Tibial nerve (tissue), 4 donors: ENCODE measurements at regions not wholly inside any gene's neighbourhood (a gene's known extent, or its start where the extent isn't known, plus 50 kb on each side); places are given as distances from the start of the nearest gene placed in this dataset.

Experiments used
- DNase-seq, 2 donors: peaks; one replicate each; pipeline ENCODE4 v3.0.0-alpha.2; 2019; ENCODE audit warnings: low spot score in 2 of 2
- H3K27ac ChIP-seq, 4 donors: fragments of 200-600 bp; sonication (generic) in 3 of 4; one replicate each; pipeline ENCODE4 v1.5.1; 2017 to 2019; ENCODE audit warnings: mild to moderate bottlenecking in 1 of 4
- H3K27me3 ChIP-seq, 2 donors: fragments of 200-600 bp; sonication (generic) in 1 of 2; one replicate each; pipeline versions ENCODE4 v1.5.1 to v1.6.0; 2017 to 2019
- H3K36me3 ChIP-seq, 3 donors: fragments of 200-600 bp; sonication (generic); one replicate each; pipeline ENCODE4 v1.5.1; 2018 to 2019
- H3K4me1 ChIP-seq, 4 donors: fragments of 200-600 bp; sonication (generic) in 3 of 4; one replicate each; pipeline ENCODE4 v1.5.1; 2017 to 2019
- H3K4me3 ChIP-seq, 4 donors: fragments of 200-600 bp; sonication (generic) in 3 of 4; one replicate each; pipeline ENCODE4 v1.5.1; 2017 to 2019; ENCODE audit warnings: mild to moderate bottlenecking in 1 of 4, moderate library complexity in 1 of 4
- H3K9me3 ChIP-seq, 4 donors: fragments of 200-600 bp; sonication (generic) in 3 of 4; one replicate each; pipeline ENCODE4 v1.5.1; 2017 to 2019
- EP300 ChIP-seq, 2 donors: sonication (generic); formaldehyde crosslinking; IDR thresholded peaks; one replicate each; pipeline ENCODE4 v1.6.1; 2017; ENCODE audit warnings: antibody characterized with exemption in 2 of 2, mild to moderate bottlenecking in 1 of 2
- POLR2A ChIP-seq, 2 donors: fragments of 450-650 bp; IDR thresholded peaks; one replicate each; pipeline ENCODE4 v1.6.1; 2017; ENCODE audit warnings: antibody characterized with exemption in 2 of 2, mild to moderate bottlenecking in 2 of 2, moderate library complexity in 2 of 2
- WGBS, 2 donors: methylation state at CpG; one replicate each; pipeline ENCODE4 v1.1.5; 2018; 5-methylcytosine and 5-hydroxymethylcytosine counted together
- TF ChIP-seq, protein P1 (sequence below), 5 experiments: fragments of 200-600 bp in 3 of 5; fragments of 450-650 bp in 2 of 5; sonication (generic) in 3 of 5; IDR thresholded peaks; one replicate each; pipeline ENCODE4 v1.5.1; 2016 to 2019; ENCODE audit warnings: antibody characterized with exemption in 5 of 5, mild to moderate bottlenecking in 3 of 5, moderate library complexity in 2 of 5

DNA sequence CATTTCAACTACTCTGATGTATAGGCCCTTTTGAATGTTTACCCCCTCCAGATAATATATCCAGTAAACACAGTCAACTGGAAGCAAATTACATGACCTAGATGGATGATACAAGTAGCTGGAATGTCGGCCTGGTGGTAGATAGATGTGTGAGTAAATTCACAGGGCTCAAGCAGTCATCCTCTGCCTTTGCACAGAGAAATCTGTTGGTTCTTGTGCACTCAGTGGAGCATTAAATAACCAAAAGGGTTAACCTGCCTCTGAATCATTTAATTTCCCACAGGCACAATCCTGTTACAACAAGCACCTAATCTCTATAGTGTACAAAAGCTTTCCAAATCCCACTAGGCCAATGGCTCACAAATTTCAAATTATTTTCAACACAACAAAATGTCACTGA is 668.3 kb downstream of the DNAH5 start:
- Histone ChIP-seq H3K4me3 (no peak overlapping the region), H3K36me3 (no peaks in the 10 kb centered on the region), H3K4me1 (no peaks in the 10 kb centered on the region), H3K9me3 (no peaks in the 10 kb centered on the region), H3K27ac (no peak overlapping the region), H3K27me3 (no peaks in the 10 kb centered on the region)
- DNase-seq: no peak
- 88 to 92% methylated on average over 1 of the region's 1 CpG for WGBS, 2 donors
- TF ChIP-seq POLR2A (IDR thresholded peaks at IDR 0.05) (no peak), EP300 (IDR thresholded peaks at IDR 0.05) (no peak)
- TF ChIP-seq, protein P1, sequence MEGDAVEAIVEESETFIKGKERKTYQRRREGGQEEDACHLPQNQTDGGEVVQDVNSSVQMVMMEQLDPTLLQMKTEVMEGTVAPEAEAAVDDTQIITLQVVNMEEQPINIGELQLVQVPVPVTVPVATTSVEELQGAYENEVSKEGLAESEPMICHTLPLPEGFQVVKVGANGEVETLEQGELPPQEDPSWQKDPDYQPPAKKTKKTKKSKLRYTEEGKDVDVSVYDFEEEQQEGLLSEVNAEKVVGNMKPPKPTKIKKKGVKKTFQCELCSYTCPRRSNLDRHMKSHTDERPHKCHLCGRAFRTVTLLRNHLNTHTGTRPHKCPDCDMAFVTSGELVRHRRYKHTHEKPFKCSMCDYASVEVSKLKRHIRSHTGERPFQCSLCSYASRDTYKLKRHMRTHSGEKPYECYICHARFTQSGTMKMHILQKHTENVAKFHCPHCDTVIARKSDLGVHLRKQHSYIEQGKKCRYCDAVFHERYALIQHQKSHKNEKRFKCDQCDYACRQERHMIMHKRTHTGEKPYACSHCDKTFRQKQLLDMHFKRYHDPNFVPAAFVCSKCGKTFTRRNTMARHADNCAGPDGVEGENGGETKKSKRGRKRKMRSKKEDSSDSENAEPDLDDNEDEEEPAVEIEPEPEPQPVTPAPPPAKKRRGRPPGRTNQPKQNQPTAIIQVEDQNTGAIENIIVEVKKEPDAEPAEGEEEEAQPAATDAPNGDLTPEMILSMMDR (IDR thresholded peaks at IDR 0.05): no peak

DNA sequence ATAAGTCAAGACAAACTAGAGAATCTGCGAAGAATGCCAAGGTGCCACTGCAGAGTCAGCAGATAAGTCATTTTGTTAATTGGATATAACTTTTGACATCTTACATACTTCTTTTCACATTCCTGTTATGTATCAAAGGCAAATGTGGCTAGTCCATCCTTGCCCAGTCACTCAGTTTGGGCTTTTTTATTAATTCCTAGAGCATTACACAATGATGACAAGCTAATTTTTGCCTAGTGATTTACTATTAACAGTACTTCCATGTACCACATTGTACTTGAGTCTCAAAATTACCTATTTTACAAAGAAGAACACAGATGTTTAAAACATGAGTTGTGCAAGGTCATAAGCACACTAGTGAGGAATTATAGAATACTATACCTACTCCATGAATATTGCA is 680.8 kb downstream of the DNAH5 start:
- no peak overlapping the region for H3K27ac ChIP-seq
- WGBS, 2 donors: 92 to 97% methylated on average over 1 of the region's 1 CpG
- no peaks in the 10 kb centered on the region for H3K4me1 ChIP-seq
- no peaks in the 10 kb centered on the region for H3K27me3 ChIP-seq
- no peak for DNase-seq
- H3K4me3 ChIP-seq: no peak overlapping the region
- H3K36me3 ChIP-seq: no peaks in the 10 kb centered on the region
- no peaks in the 10 kb centered on the region for H3K9me3 ChIP-seq
- TF ChIP-seq POLR2A (IDR thresholded peaks at IDR 0.05) (no peak), EP300 (IDR thresholded peaks at IDR 0.05) (no peak)
- TF ChIP-seq, protein P1 (IDR thresholded peaks at IDR 0.05): no peak

DNA sequence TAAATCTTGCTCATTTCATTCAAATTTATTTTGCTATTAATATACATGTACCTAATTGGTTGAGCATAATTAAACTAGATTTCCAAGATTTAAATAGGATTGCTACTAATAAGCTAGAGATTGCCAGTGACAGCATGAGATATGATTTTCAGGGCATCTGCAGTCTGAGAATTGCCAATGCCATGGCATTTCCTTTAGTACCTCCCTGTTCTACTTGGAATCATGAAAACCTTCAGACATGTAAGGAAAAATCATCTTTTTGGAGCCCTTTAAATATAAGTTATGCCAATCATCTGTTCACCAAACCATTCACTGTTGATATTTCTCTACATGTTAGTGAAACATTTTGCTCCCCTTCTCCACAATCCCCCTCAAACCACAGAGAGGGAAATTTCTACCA is 691.4 kb downstream of the DNAH5 start:
- no peaks in the 10 kb centered on the region for H3K27me3 ChIP-seq
- no peaks in the 10 kb centered on the region for H3K9me3 ChIP-seq
- H3K4me1 ChIP-seq: no peaks in the 10 kb centered on the region
- no peak overlapping the region for H3K4me3 ChIP-seq
- no peak for DNase-seq
- no peaks in the 10 kb centered on the region for H3K36me3 ChIP-seq
- H3K27ac ChIP-seq: no peak overlapping the region
- TF ChIP-seq EP300 (IDR thresholded peaks at IDR 0.05) (no peak), POLR2A (IDR thresholded peaks at IDR 0.05) (no peak)
- TF ChIP-seq, protein P1 (IDR thresholded peaks at IDR 0.05): no peak

DNA sequence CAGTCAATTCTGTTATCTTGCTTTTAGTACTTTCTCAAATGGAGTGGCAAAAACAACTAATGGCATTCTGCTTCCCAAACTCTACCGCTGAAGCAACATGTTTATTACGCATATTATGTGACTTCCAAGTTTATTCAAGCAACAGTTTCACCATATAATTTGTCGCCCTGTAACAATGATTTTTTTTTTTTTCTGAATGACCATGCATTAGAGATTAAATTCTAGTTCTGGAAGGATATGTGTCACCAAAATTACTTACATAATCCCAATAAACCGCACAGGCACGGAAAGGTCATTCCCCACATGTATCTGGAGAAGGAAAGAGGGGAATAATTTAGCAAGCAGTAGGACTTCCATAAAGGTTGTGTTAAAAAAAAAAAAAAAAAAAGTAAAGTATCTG is 691.8 kb downstream of the DNAH5 start:
- WGBS, 2 donors: 90 to 93% methylated on average over 5 of the region's 5 CpGs

DNA sequence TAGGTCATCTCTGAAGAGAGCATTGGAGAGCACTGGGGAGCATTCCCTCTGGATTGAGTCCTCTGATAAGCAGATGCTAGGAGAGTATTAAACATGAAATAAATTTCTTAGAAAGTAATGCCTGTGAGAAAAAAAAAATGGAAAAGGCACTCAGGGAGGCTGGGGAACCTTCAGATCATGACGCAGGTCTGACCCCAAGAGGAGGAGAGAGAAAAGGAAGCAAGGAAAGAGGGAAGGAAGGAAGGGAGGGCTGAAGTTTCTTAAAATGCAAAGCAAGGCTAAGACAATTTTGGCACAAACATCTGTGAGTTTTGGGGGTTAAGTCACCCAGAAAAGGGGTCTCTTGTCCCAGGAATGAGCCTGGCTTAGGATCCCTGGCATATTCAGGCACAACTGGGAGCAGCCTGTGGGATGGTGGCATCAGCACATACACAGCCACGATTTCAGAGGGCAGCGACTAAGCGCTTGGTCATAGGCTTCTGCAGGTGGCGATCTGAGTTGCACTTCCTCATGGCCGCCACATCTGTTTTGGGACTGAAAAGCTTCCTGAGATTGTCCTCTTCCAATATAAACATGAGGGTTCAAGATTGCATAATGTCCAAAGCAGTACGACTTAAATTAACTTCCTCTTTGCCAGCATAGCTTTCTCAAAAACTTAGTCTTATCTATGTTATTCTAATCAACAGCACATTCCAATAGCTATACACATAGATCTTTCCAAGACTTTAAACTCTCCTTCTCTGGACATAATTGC is 692.7 kb downstream of the DNAH5 start:
- no peak for DNase-seq
- TF ChIP-seq EP300 (IDR thresholded peaks at IDR 0.05): no peak
- TF ChIP-seq POLR2A (IDR thresholded peaks at IDR 0.05): no peak
- TF ChIP-seq, protein P1 (IDR thresholded peaks at IDR 0.05): no peak
- H3K27me3 ChIP-seq: no peaks in the 10 kb centered on the region
- no peaks in the 10 kb centered on the region for H3K4me1 ChIP-seq
- no peaks in the 10 kb centered on the region for H3K36me3 ChIP-seq
- no peak overlapping the region for H3K4me3 ChIP-seq
- 64 to 65% methylated on average over 7 of the region's 7 CpGs for WGBS, 2 donors
- no peaks in the 10 kb centered on the region for H3K9me3 ChIP-seq
- H3K27ac ChIP-seq: no peak overlapping the region

More for the DNA sequence above, 691.8 kb downstream of the DNAH5 start:
- H3K4me1 ChIP-seq: no peaks in the 10 kb centered on the region
- TF ChIP-seq POLR2A (IDR thresholded peaks at IDR 0.05) (no peak), EP300 (IDR thresholded peaks at IDR 0.05) (no peak)
- TF ChIP-seq, protein P1 (IDR thresholded peaks at IDR 0.05): no peak
- H3K27ac ChIP-seq: no peak overlapping the region
- no peaks in the 10 kb centered on the region for H3K9me3 ChIP-seq
- DNase-seq: no peak
- no peak overlapping the region for H3K4me3 ChIP-seq
- no peaks in the 10 kb centered on the region for H3K27me3 ChIP-seq
- no peaks in the 10 kb centered on the region for H3K36me3 ChIP-seq
